ENCODE measurements at regions not wholly inside any gene's neighbourhood (a gene's known extent, or its start where the extent isn't known, plus 50 kb on each side); places are given as distances from the start of the nearest gene placed in this dataset.

DNA sequence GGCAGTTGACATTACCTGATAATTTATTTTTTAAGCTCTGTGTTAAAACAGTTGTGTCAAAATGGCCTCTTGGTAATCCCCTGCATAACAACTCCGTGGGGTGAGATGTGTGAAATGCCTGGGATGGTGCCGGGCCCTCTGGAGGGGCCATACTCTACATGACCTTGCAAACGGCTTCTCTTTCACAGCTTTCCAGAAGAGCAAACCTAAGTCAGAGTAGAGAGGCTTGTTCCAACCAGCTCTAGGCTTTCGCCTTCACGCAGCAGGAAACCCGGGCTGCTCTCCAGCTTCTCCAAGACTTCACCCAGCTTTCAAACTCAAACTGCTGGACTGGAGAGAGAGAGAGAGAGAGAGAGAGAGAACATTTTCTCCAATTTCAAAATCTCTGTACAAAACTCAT lies 120.1 kb downstream of the SNX18 start:
- TF ChIP-seq POLR2AphosphoS5 (IDR thresholded peaks at IDR 0.05; ENCODE audit: low read depth, low read length) (no peak), POLR2A (IDR thresholded peaks at IDR 0.05; ENCODE audit: low read depth, low read length) (no peak), TAF1 (IDR thresholded peaks at IDR 0.05; ENCODE audit: borderline replicate concordance, low read depth, low read length) (no peak)

Data from GM12892 (cell line).